COLO668 (cell line): ENCODE measurements at regions not wholly inside any gene's neighbourhood (a gene's known extent, or its start where the extent isn't known, plus 50 kb on each side); places are given as distances from the start of the nearest gene placed in this dataset.
"Not testable (repeated sequence)": the region's sequence is repeated elsewhere in the genome, so short reads cannot be mapped to it uniquely, and the experiment has no call there.

Experiments
- DNase-seq: peaks from one replicate; lab custom pipeline; 2025; ENCODE audit not compliant: unreplicated experiment; lab: John Stamatoyannopoulos, UW

GRCh38 chr14:105853089-105853906, 326.9 kb downstream of the TMEM121 start:
- peak; percentile 34 for DNase-seq

DNA sequence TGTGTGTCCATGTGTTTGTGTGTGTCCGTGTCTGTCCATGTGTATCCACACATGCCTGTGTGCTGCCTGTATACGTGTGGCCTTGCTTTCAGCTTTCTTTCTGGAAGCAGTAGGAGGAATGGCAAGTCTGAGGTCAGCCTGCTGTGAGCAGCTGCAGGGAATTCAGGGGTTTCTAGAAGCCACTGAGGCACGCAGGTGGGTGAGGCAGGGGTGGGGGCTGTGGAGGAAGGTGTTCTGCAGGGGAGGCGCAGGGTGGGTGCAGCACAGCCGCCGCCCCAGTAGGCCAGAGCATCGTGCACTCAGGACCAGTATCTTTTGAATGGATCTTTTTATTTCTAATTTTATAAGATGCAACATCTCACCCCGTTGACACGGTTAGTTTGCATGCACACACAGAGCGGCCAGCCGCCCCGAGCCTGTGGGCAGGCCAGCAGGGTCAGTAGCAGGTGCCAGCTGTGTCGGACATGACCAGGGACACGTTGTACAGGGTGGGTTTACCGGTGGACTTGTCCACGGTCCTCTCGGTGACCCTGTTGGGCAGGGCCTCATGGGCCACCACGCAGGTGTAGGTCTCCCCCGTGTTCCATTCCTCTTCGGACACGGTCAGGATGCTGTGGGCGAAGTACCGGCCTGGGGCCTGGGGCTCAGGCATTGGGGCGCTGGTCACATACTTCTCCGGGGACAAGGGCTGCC, 327.7 kb downstream of the TMEM121 start:
- DNase-seq, result no peak

GRCh38 chr14:105854600-105855245, 328.3 kb downstream of the TMEM121 start:
- no peak for DNase-seq

GRCh38 chr14:105855246-105855892, 329.0 kb downstream of the TMEM121 start:
- DNase-seq, result no peak

DNA sequence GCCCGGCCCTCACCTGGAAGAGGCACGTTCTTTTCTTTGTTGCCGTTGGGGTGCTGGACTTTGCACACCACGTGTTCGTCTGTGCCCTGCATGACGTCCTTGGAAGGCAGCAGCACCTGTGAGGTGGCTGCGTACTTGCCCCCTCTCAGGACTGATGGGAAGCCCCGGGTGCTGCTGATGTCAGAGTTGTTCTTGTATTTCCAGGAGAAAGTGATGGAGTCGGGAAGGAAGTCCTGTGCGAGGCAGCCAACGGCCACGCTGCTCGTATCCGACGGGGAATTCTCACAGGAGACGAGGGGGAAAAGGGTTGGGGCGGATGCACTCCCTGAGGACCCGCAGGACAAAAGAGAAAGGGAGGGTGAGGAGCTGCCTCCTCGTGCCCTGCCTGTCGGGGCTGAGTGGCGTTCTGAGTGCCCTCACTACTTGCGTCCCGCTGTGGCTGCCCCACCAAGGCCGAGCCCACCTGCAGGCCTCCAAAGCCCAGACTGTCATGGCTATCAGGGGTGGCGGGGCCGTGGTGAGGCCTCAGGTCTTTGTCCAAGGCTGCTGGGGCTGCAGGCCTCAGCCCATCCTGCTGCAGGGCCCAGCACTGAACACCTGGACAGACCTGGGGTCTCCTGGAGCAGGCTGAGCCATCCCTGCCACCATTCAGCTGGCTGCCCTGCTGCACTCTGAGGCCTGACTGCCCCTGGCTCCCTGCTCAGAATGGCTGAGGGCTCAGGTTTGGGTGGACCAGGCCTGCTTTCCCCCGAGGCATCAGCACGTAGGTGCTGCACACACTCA, 329.7 kb downstream of the TMEM121 start:
- DNase-seq, result peak; percentile 36

DNA sequence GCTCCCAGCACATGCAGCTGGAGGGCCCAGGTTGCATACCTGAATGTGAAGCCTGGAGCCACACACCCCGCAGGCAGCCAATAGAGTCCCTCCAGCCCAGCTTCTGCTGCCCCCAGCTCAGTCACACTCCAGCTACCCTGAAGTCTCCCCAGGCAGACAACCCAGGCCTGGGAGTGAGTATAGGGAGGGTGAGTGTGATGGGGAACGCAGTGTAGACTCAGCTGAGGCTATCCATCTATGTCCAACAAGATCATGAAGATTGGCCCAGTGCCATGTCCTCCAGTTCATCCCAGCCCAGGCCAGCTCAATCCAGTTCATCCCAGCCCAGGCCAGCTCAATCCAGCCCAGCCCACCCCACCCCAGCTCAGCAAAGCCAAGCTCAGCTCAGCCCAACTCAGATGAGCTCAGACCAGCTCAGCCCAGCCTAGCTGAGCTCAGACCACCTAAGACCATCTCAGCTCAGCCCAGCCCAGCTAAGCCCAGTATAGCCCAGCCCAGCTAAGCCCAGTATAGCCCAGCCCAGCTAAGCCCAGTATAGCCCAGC, 330.4 kb downstream of the TMEM121 start:
- DNase-seq, result no peak

- no peak for DNase-seq
Observed at GRCh38 chr14:105857220-105857825, 330.9 kb downstream of the TMEM121 start.

- no peak for DNase-seq
Observed at GRCh38 chr14:105857826-105858675, 331.7 kb downstream of the TMEM121 start.

GRCh38 chr14:105858676-105859025, 332.3 kb downstream of the TMEM121 start:
- no peak for DNase-seq

GRCh38 chr14:105859073-105859716, 332.8 kb downstream of the TMEM121 start:
- DNase-seq, result not testable (repeated sequence)

GRCh38 chr14:105859717-105860614, 333.6 kb downstream of the TMEM121 start:
- no peak for DNase-seq

DNA sequence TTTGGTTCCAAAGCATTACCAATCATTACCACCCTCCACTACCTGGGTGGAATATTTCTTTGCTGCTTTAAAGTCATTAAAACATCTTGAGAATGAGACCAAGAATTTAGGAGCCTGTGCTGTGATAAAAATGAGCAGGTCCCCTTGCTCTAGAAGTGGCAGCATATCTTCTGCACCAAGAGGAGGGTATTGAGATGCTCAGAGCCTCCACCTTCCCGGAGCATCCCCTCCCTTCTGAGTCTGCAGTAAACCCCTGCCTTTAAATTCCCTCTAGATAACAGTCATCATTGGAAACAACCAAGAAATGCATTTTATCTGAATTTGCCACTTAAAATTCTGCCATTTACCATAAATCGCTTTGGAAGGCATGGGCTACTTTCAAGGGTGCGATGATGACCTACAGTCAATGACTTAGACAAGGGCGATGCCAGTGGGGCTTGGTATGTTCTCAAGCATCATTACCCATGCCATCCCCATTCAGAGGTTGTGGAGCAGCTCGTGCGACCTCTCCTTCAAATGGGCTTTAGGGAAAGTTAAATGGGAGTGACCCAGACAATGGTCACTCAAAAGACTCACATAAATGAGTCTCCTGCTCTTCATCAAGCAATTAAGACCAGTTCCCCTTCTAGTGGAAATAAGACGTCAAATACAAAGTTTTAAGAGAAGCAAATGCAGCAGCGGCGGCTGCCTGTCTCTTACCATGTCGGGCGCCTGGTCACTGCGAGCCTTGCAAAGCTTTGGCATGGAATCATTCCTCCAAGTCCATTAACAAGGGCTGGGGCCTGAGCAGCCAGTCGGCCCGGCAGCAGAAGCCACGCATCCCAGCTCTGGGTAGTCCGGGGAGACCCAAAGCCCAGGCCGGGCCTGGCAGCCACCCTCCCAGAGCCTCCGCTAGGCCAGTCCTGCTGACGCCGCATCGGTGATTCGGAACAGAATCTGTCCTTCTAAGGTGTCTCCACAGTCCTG, 334.5 kb downstream of the TMEM121 start:
- no peak for DNase-seq

GRCh38 chr14:105861985-105862465, 335.6 kb downstream of the TMEM121 start:
- no peak for DNase-seq

GRCh38 chr14:105862581-105863239, 336.3 kb downstream of the TMEM121 start:
- no peak for DNase-seq

DNA sequence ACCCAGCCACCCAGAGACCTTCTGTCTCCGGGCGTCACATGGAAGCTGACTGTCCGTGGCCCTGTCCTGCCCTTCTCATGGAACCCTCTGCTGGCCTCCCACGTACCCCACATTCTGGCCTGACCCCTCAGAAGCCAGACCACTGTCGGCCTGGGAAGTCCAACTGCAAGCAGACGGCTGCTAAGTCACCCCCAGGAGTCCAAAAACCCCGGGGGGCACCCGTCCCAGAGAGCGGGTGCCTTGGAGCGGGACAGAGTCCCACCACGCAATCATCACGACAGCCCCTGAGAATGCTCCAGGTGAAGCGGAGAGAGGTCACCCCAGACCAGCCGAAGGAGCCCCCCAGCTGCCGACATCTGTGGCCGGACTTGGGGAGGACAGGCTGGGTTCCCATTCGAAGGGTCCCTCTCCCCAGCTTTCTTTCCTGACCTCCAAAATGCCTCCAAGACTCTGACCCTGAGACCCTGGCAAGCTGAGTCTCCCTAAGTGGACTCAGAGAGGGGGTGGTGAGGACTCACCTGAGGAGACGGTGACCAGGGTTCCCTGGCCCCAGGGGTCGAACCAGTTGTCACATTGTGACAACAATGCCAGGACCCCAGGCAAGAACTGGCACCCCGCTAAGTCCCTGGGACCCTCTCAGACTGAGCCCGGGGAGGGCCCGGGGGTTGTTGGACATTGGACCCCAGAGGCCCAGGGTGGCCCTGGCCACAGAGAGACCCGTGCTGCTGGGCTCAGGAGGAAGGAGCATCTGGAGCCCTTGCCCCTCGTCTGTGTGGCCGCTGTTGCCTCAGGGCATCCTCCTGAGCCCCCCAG, 337.1 kb downstream of the TMEM121 start:
- DNase-seq, result no peak
